ENCODE measurements at regions not wholly inside any gene's neighbourhood (a gene's known extent, or its start where the extent isn't known, plus 50 kb on each side); places are given as distances from the start of the nearest gene placed in this dataset. TPM values are rescaled to one million over a fixed set of nuclear protein-coding genes. Genes with fewer than 3 reads are reported as not detected.

DNA sequence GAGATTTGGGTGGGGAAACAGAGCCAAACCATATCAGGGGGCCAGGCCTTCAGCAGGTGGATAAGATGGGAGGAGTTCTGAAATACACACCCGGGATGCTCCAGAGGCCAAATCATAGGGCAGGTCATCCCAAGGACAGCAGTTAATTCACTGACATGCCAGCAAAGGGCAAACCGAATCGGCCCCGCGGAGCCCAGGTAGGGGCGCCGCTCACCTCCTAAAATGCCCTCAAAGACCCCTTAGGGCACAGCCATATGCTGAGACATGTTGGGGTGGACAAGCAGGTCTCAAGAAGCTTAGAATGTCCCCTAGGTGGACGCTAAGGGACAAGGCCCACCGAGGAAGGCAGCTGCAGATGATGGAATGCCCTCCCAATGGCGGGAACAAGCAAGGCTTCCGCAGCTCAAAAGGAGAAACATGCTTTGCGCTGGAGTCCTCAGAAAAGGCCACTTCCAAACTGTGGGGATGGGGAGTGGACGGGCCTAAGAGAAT, 144.9 kb downstream of the ERCC6L2 start:
- Histone ChIP-seq H3K9me3 (no peaks in the 10 kb centered on the region), H3K27ac (peak overlapping the region in 3 of 4 donors; percentile 44 to 58 (median 47)), H3K4me1 (peaks cover 18% of the 10 kb centered on the region), H3K4me3 (no peak overlapping the region), H3K27me3 (peaks cover 0 to 13% of the 10 kb centered on the region in 2 donors), H3K36me3 (replicated peaks in 1 of 2; ENCODE audit: insufficient read depth in 1 of 2, low read depth in 2 of 2) (peaks cover 0 to 2% of the 10 kb centered on the region in 2 donors)
- 58 to 67% methylated on average over 13 of the region's 13 CpGs for WGBS, 2 donors
- DNase-seq: no peak
- TF ChIP-seq, protein P1, sequence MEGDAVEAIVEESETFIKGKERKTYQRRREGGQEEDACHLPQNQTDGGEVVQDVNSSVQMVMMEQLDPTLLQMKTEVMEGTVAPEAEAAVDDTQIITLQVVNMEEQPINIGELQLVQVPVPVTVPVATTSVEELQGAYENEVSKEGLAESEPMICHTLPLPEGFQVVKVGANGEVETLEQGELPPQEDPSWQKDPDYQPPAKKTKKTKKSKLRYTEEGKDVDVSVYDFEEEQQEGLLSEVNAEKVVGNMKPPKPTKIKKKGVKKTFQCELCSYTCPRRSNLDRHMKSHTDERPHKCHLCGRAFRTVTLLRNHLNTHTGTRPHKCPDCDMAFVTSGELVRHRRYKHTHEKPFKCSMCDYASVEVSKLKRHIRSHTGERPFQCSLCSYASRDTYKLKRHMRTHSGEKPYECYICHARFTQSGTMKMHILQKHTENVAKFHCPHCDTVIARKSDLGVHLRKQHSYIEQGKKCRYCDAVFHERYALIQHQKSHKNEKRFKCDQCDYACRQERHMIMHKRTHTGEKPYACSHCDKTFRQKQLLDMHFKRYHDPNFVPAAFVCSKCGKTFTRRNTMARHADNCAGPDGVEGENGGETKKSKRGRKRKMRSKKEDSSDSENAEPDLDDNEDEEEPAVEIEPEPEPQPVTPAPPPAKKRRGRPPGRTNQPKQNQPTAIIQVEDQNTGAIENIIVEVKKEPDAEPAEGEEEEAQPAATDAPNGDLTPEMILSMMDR (IDR thresholded peaks at IDR 0.05): no peak
- intact Hi-C loops (cut with DNase I): no loop called here
- ATAC-seq: no peak

Small RNA genes in the stretch of these regions (small RNA-seq; reads per million reads assigned to genes)
- not detected for gene RF00019

Measured in body of pancreas (tissue), 4 donors.